HAP-1 (cell line): ENCODE measurements at regions not wholly inside any gene's neighbourhood (a gene's known extent, or its start where the extent isn't known, plus 50 kb on each side); places are given as distances from the start of the nearest gene placed in this dataset.

ENCODE experiments used
- DNase-seq, 2 experiments: peaks; one replicate each; pipeline ENCODE4 v3.0.0-alpha.2; 2016 to 2020; ENCODE audit warnings: low spot score in 2 of 2
- H3K27me3 ChIP-seq: fragments of 250-450 bp; sonication (Bioruptor Pico); 2 replicates; pipeline ENCODE4 v1.5.1; 2020; ENCODE audit warnings: low read depth, mild to moderate bottlenecking, moderate library complexity
- H3K36me3 ChIP-seq: fragments of 250-450 bp; sonication (Bioruptor Pico); replicated peaks from 2 replicates; pipeline ENCODE4 v1.5.1; 2020; ENCODE audit warnings: mild to moderate bottlenecking
- H3K4me1 ChIP-seq: fragments of 250-450 bp; sonication (Bioruptor Pico); 2 replicates; pipeline ENCODE4 v1.5.1; 2020; ENCODE audit warnings: mild to moderate bottlenecking
- H3K4me3 ChIP-seq: fragments of 250-450 bp; sonication (Bioruptor Pico); 2 replicates; pipeline ENCODE4 v1.5.1; 2020; ENCODE audit warnings: mild to moderate bottlenecking, moderate library complexity
- H3K9me3 ChIP-seq: fragments of 250-450 bp; sonication (Bioruptor Pico); 2 replicates; pipeline ENCODE4 v1.5.1; 2020; ENCODE audit warnings: mild to moderate bottlenecking, moderate library complexity
- in situ Hi-C: fragments of 300-500 bp; cut with MboI; formaldehyde crosslinking; loops from 3 replicates; pipeline ENCODE4 v1.14.3; 2020; ENCODE audit warnings: low sequenced_read_pairs, inconsistent platforms, mixed read lengths

DNA sequence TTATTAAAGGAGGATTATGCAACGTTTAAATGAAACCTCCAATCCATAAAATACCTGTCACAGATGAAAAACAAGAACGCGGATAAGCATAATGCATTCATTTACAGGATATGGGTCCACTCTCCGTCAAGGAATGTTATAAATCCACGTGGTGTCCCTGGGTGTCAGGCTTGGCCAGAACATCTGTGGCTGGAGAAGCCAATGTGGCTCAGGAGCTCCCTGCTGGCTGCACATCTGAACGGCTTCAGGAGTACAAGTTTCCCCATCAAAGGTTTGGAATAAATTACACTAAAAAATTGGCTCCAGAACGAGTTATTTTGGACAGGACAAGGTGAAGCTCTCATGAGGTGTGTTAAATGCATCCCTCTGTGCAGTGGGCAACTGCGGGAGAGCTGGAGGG, 87.8 kb upstream of the LEF1 start:
- no peak for DNase-seq
- Histone ChIP-seq H3K4me1 (no peaks in the 10 kb centered on the region), H3K36me3 (no peaks in the 10 kb centered on the region), H3K27me3 (peaks cover 5% of the 10 kb centered on the region), H3K9me3 (no peaks in the 10 kb centered on the region), H3K4me3 (no peak overlapping the region)
- in situ Hi-C loops, result no loop called here

DNA sequence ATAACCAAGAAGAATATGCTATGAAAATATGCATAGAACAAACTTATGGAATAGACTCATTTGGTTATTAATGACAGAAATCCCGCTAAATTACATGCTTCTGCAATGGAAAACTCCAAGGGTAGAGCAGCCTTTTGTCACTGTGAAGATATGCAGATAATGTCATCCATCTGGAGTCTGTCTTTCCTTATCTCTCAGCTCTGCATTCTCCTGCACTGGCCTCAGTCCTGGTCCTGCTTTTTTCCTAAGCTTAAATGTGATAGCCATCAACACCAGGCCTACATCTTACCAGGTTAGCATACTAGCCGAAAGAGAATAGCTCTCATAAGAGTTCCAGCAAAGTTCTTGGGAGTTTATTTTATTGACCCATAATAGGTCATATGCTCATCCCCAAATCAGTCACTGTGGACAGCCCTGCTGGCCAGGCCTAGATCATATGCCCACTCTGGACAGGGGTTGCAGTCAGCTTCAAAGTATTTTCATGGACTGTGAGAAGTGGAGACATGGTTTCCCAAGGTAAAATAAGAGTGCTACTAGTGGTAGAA, 86.5 kb upstream of the LEF1 start:
- Histone ChIP-seq H3K9me3 (no peaks in the 10 kb centered on the region), H3K4me1 (no peaks in the 10 kb centered on the region), H3K27me3 (peaks cover 2% of the 10 kb centered on the region), H3K36me3 (no peaks in the 10 kb centered on the region), H3K4me3 (no peak overlapping the region)
- in situ Hi-C loops, result no loop called here
- DNase-seq, result no peak

DNA sequence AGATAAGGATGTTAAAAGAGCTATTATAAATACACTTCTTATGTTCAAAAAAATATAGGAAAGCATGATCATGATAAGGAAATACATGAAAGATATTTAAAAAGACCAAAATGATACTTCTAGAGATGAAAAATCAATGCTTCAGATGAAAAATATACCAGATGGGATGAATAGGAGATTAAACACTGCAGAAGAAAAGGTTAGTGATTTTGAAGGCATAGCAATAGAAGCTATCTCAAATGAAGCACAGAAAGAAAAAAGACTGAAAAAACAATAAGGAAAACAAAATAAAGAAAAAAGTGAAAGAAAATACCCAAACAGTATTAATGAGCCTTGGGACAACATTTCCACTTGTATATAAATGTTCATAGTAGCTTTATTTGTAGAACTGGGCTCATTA, 80.7 kb upstream of the LEF1 start:
- Histone ChIP-seq H3K36me3 (no peaks in the 10 kb centered on the region), H3K9me3 (no peaks in the 10 kb centered on the region; the same call in 1 of the 2 replicates), H3K4me1 (peaks cover 5% of the 10 kb centered on the region), H3K27me3 (no peaks in the 10 kb centered on the region), H3K4me3 (no peak overlapping the region)
- no peak for DNase-seq
- in situ Hi-C loops, result no loop called here

DNA sequence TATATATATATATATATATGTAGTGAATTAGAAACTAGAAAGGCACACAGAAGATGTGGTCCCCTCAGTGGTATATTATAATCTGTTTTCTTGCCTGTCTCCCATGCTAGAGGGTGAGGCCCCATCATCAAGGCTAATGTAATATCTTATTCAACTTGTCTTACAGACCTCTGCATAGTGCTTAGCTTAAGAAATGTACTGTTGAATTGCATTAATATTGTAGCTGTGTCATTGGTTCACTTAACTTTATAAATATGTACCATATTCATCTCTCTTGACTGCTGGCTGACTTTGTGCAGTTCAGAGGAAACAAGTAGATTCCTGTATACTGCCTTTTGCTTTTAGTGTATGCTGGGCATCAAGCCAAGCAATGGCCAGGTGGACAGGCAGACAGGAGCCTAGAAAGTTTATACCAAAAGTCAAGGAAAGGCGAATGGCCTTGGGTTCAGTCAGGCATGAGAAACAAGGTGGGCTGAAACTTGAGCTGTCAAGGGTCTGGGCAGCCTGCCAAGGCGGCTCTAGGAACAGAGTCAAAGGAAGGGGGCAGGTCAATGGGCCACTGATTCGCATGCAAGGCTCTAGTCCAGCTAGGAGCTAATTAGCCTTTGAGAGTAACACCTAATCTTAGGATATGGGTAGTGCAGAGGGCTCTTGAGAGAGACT, 78.8 kb upstream of the LEF1 start:
- DNase-seq, result peak; percentile 14 to 73
- Histone ChIP-seq H3K4me1 (peaks cover 5% of the 10 kb centered on the region), H3K4me3 (no peak overlapping the region), H3K27me3 (no peaks in the 10 kb centered on the region), H3K9me3 (no peaks in the 10 kb centered on the region; the same call in 1 of the 2 replicates), H3K36me3 (no peaks in the 10 kb centered on the region)
- in situ Hi-C loops, result no loop called here

DNA sequence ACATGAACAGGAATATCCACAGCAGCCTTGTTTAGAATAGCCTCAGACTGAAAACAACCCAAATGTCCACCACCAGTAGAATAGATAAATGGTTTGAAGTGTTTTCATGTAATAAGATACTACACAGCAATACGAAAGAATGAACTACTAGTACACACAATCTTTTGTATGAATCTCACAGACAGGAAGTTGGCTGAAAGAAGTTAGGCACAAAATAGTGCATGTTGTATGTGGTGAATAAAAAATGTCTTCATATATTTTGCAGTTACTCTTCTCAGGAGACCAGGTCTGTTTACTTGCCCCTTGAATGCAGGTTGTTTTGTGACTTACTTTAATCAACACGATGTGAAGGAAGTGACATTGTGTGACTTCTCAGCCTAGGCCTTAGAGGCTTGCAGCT, 75.9 kb upstream of the LEF1 start:
- Histone ChIP-seq H3K9me3 (no peaks in the 10 kb centered on the region; the same call in 1 of the 2 replicates), H3K36me3 (no peaks in the 10 kb centered on the region), H3K4me1 (peaks cover 5% of the 10 kb centered on the region), H3K27me3 (no peaks in the 10 kb centered on the region), H3K4me3 (no peak overlapping the region)
- DNase-seq, result no peak
- in situ Hi-C loops, result no loop called here

DNA sequence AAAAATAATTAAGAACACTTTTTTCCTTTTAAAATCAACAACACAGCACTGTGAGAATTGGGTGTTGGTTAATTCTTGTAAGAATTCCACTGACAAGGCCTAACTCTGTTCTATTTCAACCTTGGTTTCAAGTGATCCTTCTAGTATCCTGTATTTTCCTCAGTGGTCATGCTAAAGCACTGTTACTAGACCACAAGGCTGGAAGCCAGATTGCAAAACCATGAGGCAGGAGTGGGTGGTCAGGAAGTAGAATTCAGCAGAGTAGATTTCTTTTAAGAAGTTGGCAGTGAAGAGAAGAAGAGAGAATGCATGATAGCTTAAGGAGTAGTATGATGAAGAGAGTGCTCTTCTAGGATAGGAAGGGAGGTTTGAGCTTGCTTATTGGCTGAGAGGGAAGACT, 71.6 kb upstream of the LEF1 start:
- in situ Hi-C loops, result no loop called here
- Histone ChIP-seq H3K36me3 (no peaks in the 10 kb centered on the region), H3K4me3 (no peak overlapping the region), H3K9me3 (no peaks in the 10 kb centered on the region), H3K27me3 (no peaks in the 10 kb centered on the region), H3K4me1 (peaks cover 9% of the 10 kb centered on the region)
- DNase-seq, result no peak

DNA sequence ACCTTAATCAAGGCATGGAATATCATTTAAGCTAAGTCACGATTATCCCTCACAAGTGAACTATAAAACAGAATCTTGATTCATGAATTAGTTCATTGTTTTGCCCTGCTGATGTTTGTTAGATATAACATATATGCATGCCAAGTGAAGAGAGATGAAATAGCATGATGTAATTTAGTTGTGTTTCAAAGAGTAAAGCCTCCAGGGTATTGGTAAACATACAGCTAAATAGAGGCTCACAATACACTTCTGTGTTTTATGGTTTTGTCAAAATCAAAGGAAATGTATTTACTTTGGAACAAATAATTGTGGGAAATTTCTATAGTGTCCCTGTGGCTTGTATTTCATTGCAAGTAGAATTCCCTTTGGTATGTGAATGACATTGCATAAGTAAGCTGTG, 69.0 kb upstream of the LEF1 start:
- peaks cover 9% of the 10 kb centered on the region for H3K4me1 ChIP-seq
- H3K4me3 ChIP-seq, result no peak overlapping the region
- no peaks in the 10 kb centered on the region; the same call in 1 of the 2 replicates for H3K9me3 ChIP-seq
- H3K27me3 ChIP-seq, result no peaks in the 10 kb centered on the region
- in situ Hi-C loops, result no loop called here
- peak in 1 of 2 experiments; percentile 87 for DNase-seq
- H3K36me3 ChIP-seq, result no peaks in the 10 kb centered on the region

DNA sequence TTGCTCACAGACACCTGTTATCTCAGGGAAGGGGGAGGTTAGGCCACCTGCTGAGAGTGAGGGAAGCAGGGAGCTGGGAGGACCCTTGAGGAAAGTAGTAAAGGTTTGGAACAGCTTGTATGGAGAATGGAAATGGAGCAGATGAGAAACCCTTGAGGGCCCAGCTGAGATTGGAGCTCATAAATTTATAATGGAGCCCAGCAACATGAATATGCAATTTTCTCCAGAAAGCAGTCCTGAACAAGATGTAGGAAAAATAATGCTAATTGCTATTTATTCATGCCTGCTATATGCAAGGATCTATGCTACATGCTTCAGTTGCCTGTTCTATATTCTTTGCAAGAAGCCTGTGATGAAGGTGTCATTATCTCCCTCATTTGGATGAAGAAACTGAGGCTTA, 67.5 kb upstream of the LEF1 start:
- no peak overlapping the region for H3K4me3 ChIP-seq
- in situ Hi-C loops, result no loop called here

DNA sequence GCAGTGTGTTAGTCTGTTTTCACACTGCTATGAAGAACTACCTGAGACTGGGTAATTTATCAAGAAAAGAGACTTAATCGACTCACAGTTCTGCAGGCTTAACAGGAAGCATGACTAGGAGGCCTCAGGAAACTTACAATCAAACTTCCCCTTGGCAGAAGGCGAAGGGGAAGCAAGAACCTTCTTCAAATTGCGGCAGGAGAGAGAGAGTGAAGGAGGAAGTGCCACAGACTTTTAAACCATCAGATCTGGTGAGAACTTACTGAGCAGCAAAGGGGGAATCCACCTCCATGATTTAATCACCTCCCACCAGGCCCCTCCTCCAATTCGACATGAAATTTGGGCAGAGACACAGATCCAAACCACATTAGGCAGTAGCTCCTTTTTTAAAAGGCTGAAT, 59.2 kb upstream of the LEF1 start:
- Histone ChIP-seq H3K36me3 (no peaks in the 10 kb centered on the region), H3K9me3 (no peaks in the 10 kb centered on the region; the same call in 1 of the 2 replicates), H3K27me3 (no peaks in the 10 kb centered on the region), H3K4me1 (no peaks in the 10 kb centered on the region), H3K4me3 (no peak overlapping the region)
- in situ Hi-C loops, result no loop called here
- DNase-seq, result no peak

More for the DNA sequence above, 67.5 kb upstream of the LEF1 start:
- H3K9me3 ChIP-seq, result no peaks in the 10 kb centered on the region; the same call in 1 of the 2 replicates
- peaks cover 9% of the 10 kb centered on the region for H3K4me1 ChIP-seq
- DNase-seq, result no peak
- no peaks in the 10 kb centered on the region for H3K27me3 ChIP-seq
- H3K36me3 ChIP-seq, result no peaks in the 10 kb centered on the region

DNA sequence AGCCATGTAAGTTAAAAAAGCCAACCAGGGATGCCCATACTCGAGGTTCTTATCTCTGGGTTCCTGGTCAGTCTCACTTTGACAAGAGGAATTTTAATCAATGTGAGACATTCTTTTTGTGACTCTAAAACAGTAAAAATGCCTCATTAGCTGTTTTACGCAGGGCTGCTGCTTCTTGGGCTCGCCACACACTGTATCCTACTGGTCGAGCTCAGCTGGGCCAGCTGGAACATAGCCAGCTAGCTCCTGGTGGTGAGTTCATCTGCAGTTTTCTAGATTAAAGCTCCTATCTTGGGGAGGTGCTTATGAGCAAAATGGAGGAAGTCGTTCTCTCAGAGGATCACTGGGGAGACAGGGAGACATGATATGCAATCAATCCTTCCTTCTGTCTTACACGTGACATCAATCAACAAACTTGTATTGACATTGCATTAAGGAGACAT, 55.9 kb upstream of the LEF1 start:
- in situ Hi-C loops, result no loop called here
- Histone ChIP-seq H3K36me3 (no peaks in the 10 kb centered on the region), H3K27me3 (no peaks in the 10 kb centered on the region), H3K9me3 (no peaks in the 10 kb centered on the region; the same call in 1 of the 2 replicates), H3K4me1 (no peaks in the 10 kb centered on the region), H3K4me3 (no peak overlapping the region)
- no peak for DNase-seq

DNA sequence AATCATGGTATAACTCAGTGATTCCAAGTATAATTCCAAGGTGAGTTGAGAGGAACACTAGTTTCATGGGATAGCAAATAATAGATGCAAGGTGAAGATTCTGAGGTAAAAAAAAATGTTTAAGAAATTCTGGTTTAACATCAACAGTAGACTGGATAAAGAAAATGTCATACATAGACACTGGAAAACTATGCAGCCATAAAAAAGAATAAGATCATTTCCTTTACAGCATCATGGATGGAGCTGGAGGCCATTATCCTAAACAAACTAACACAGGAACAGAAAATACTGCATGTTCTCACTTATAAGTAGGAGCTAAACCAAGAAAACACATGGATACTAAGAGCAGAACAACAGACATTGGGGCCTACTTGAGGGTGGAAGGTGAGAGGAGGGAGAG, 54.6 kb upstream of the LEF1 start:
- Histone ChIP-seq H3K9me3 (no peaks in the 10 kb centered on the region; the same call in 1 of the 2 replicates), H3K36me3 (no peaks in the 10 kb centered on the region), H3K4me3 (no peak overlapping the region), H3K4me1 (no peaks in the 10 kb centered on the region), H3K27me3 (no peaks in the 10 kb centered on the region)
- DNase-seq, result no peak
- in situ Hi-C loops, result no loop called here

DNA sequence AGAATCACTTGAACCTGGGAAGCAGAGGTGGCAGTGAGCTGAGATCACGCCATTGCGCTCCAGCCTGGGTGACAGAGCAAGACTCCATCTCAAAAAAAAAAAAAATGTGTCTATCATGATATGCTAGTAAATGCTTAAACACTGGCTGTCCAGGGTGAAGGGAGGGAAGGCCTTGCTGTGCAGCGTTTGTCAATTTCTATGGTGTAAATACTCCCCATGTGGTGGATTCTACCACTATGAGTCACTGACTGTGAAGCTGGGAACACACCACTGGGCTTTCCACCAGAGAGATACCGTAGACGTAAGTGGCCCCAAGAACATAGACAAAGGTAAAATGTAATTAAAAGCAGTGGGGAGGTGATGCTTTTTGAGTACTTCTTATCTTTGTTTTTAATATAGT, 51.3 kb upstream of the LEF1 start:
- in situ Hi-C loops, result no loop called here
- no peaks in the 10 kb centered on the region; the same call in 1 of the 2 replicates for H3K9me3 ChIP-seq
- no peaks in the 10 kb centered on the region for H3K27me3 ChIP-seq
- H3K4me3 ChIP-seq, result no peak overlapping the region
- H3K36me3 ChIP-seq, result no peaks in the 10 kb centered on the region
- no peaks in the 10 kb centered on the region for H3K4me1 ChIP-seq
- DNase-seq, result no peak
